Type B pancreatic cell (in vitro differentiated cells): ENCODE measurements at regions not wholly inside any gene's neighbourhood (a gene's known extent, or its start where the extent isn't known, plus 50 kb on each side); places are given as distances from the start of the nearest gene placed in this dataset.

ENCODE experiments used
- DNase-seq: peaks from one replicate; pipeline ENCODE4 v3.0.0; 2021; ENCODE audit warnings: mixed read lengths; ENCODE audit not compliant: unreplicated experiment; ENCODE audit errors: extremely low spot score
- H3K27ac Mint-ChIP-seq: 2 replicates; pipeline ENCODE4 v1.8.0; 2021; ENCODE audit warnings: mild to moderate bottlenecking, mixed read lengths
- H3K27me3 Mint-ChIP-seq: 2 replicates; pipeline ENCODE4 v1.8.0; 2021; ENCODE audit warnings: mixed read lengths
- H3K36me3 Mint-ChIP-seq: 2 replicates; pipeline ENCODE4 v1.8.0; 2021; ENCODE audit warnings: mixed read lengths
- H3K4me1 Mint-ChIP-seq: one replicate; pipeline ENCODE4 v1.8.0; 2021; ENCODE audit warnings: mixed read lengths; ENCODE audit not compliant: unreplicated experiment
- H3K4me3 Mint-ChIP-seq: 2 replicates; pipeline ENCODE4 v1.8.0; 2021; ENCODE audit warnings: mild to moderate bottlenecking, mixed read lengths
- H3K9me3 Mint-ChIP-seq: 2 replicates; pipeline ENCODE4 v1.8.0; 2021; ENCODE audit warnings: mixed read lengths
- CTCF ChIP-seq: fragments of 200-600 bp; sonication (generic); conservative IDR thresholded peaks from 2 replicates; pipeline ENCODE4 v1.5.0; 2021; ENCODE audit warnings: antibody characterized with exemption, mild to moderate bottlenecking

GRCh38 chr4:143082701-143083100, 102.0 kb upstream of the USP38 start:
- Mint-ChIP-seq H3K36me3 (no peaks in the 10 kb centered on the region), H3K4me1 (no peaks in the 10 kb centered on the region), H3K27ac (no peak overlapping the region), H3K4me3 (no peak overlapping the region), H3K27me3 (no peaks in the 10 kb centered on the region), H3K9me3 (no peaks in the 10 kb centered on the region)
- no peak for DNase-seq
- no peak for TF ChIP-seq CTCF

DNA sequence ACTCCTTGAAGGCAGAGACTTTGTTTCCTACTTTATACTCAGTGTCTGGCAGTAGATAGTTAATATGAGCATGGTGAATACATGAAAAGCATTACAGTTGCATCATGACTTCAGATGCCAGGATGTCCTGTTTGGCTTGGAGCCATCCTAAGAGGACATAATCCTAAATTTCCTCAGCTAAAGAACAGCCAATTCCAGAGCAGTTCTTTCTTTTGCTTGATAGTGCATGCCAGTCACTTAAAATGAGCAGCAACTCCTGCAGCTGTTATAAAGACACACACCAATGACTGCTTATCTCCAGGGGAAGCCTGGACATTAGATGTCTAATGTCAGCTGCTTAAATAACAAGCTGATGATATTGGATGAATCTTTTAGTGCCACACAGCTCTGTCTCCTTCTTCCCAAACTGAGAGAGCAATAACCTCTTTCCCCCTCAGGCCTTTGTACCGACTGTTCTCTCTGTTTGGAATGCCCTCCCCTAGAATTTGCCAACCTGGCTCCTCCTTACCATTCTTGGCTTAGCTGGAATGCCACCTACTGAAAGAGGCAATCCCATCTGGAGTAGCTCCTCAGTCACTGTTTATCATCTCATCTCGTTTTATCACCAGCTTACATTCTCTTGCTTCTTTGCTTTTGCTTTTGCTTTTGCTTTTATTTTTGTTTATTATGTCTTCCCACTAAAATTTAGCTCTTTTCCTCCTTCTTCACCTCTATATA, 100.8 kb upstream of the USP38 start:
- Mint-ChIP-seq H3K4me1 (no peaks in the 10 kb centered on the region), H3K27ac (no peak overlapping the region), H3K9me3 (no peaks in the 10 kb centered on the region), H3K36me3 (no peaks in the 10 kb centered on the region), H3K27me3 (no peaks in the 10 kb centered on the region), H3K4me3 (no peak overlapping the region)
- no peak for TF ChIP-seq CTCF
- no peak for DNase-seq

DNA sequence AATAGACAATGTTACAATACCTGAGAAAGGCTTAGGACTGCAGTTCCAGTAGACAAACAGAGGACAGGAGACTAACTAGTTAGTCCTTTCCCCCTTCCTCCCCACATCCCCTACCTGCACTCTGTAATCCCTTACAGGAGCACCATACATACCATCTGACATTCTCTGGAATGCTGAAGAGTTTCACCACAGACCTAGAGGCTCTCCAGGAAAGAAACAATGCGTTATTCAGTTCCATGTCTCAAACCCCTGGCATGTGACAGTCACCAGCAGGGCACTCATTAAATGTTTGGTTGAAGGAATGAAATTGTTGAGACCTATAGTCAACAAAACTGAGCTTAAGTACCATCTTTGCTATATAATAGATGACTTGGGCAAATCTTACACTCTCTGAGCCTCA, 100.2 kb upstream of the USP38 start:
- TF ChIP-seq CTCF: no peak
- Mint-ChIP-seq H3K4me1 (no peaks in the 10 kb centered on the region), H3K4me3 (no peak overlapping the region), H3K36me3 (no peaks in the 10 kb centered on the region), H3K27ac (no peak overlapping the region), H3K9me3 (no peaks in the 10 kb centered on the region), H3K27me3 (no peaks in the 10 kb centered on the region)
- no peak for DNase-seq

DNA sequence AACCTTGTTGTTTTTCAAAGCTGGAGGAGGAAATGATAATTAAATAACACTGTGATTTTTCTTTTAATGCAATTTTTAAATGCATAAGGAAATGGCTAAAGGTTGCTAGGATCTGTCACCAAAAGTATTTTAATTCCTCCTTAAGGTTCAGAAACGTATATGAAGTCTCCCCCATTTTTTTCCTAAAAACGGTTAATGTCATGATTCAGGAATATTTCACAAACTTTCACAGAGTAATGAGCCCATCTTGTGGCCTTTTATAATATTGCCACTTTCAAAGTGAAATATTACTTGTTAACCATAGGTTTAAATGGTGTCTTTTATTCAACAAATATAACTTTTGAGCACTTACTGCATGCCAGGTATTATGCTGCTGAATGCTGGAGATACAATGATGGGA, 99.5 kb upstream of the USP38 start:
- peaks cover 2% of the 10 kb centered on the region for H3K9me3 Mint-ChIP-seq
- TF ChIP-seq CTCF: peak; percentile 50
- no peak for DNase-seq
- no peaks in the 10 kb centered on the region for H3K27me3 Mint-ChIP-seq
- no peak overlapping the region for H3K27ac Mint-ChIP-seq
- H3K4me3 Mint-ChIP-seq: no peak overlapping the region
- H3K4me1 Mint-ChIP-seq: no peaks in the 10 kb centered on the region
- no peaks in the 10 kb centered on the region for H3K36me3 Mint-ChIP-seq

DNA sequence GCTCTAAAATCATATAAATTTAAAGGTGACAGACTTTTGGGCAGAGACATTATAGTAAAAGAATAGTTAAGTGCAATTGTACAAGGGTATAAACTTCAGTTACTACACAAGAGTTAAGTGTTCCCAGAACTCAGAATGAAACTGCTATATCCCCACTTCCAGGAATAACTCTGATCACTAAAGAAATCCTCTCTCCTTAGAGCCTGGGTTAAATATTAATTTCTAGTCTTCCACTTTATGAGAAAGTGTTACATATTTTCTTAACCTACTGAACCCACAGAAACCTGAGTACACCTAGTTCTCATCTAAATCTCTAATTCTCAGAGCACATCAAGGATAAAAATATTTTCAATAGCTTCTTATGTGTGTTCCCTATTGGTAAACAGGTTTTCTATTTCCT, 99.1 kb upstream of the USP38 start:
- H3K4me1 Mint-ChIP-seq: no peaks in the 10 kb centered on the region
- DNase-seq: no peak
- no peaks in the 10 kb centered on the region for H3K27me3 Mint-ChIP-seq
- no peak overlapping the region for H3K4me3 Mint-ChIP-seq
- no peak overlapping the region for H3K27ac Mint-ChIP-seq
- H3K9me3 Mint-ChIP-seq: peaks cover 6% of the 10 kb centered on the region
- H3K36me3 Mint-ChIP-seq: no peaks in the 10 kb centered on the region
- TF ChIP-seq CTCF: no peak

GRCh38 chr4:143089291-143089690, 95.4 kb upstream of the USP38 start:
- Mint-ChIP-seq H3K27ac (no peak overlapping the region), H3K9me3 (peaks cover 7% of the 10 kb centered on the region), H3K36me3 (no peaks in the 10 kb centered on the region), H3K4me3 (no peak overlapping the region), H3K27me3 (no peaks in the 10 kb centered on the region), H3K4me1 (no peaks in the 10 kb centered on the region)
- TF ChIP-seq CTCF: no peak
- DNase-seq: no peak
